K562 (cell line): ENCODE measurements at regions not wholly inside any gene's neighbourhood (a gene's known extent, or its start where the extent isn't known, plus 50 kb on each side); places are given as distances from the start of the nearest gene placed in this dataset.

Source experiments
- ATAC-seq: fragments of 200-7000 bp; cut with Tn5 transposase; 3 replicates; pipeline ENCODE4 v1.9.1; 2020; ENCODE audit warnings: moderate library complexity
- BruUV-seq: library from RNA; stranded (reverse); fragments of 400-500 nt; replicated peaks from 2 replicates; lab custom pipeline; 2021; lab: Mats Ljungman, UMichigan
- CTCF ChIA-PET: fragments of 300-600 bp; formaldehyde crosslinking; extraction: SDS; loops from one replicate; lab custom pipeline; 2021; ENCODE audit warnings: low intra/inter-chr PET ratio; lab: Yijun Ruan, JAX
- POLR2A ChIA-PET: fragments of 300-600, 350-650 bp; sonication (Branson Sonifier 250); formaldehyde crosslinking; extraction: SDS; loops from one replicate; lab custom pipeline; 2021; ENCODE audit warnings: antibody characterized with exemption, inconsistent platforms; lab: Yijun Ruan, JAX
- DNase-seq, 4 experiments: peaks; one replicate each; pipeline versions ENCODE4 v3.0.0 to v3.0.0-alpha.2; 2011 to 2018; ENCODE audit warnings: low spot score in 3 of 4, mixed read lengths in 3 of 4; ENCODE audit errors: extremely low read depth in 1 of 4
- FAIRE-seq: peaks from 2 replicates; lab custom pipeline; 2011; peaks lifted over from hg19 to GRCh38; lab: Jason Lieb, UNC
- H2AFZ ChIP-seq: 2 replicates; pipeline ENCODE4 v1.6.0; 2011; ENCODE audit warnings: low read depth, low read length, control low read depth, inconsistent platforms
- H3K27ac ChIP-seq: fragments of 200-600 bp; 3 replicates; pipeline ENCODE4 v1.8.0; 2011; ENCODE audit warnings: low read depth, mild to moderate bottlenecking, control low read depth, inconsistent platforms, low read length, moderate library complexity, mixed read lengths; ENCODE audit errors: extremely low read depth
- H3K27me3 ChIP-seq, 2 experiments: fragments of 300-600 bp in 1 of 2; 2 replicates in 1 of 2; 3 replicates in 1 of 2; pipeline versions ENCODE4 v1.6.0 to v1.8.0; 2011; ENCODE audit warnings: inconsistent platforms in 2 of 2, low read length in 2 of 2, mild to moderate bottlenecking in 1 of 2, mixed read lengths in 1 of 2, moderate library complexity in 1 of 2; ENCODE audit not compliant: control insufficient read depth in 2 of 2, insufficient read depth in 2 of 2
- H3K36me3 ChIP-seq: fragments of 300-600 bp; 3 replicates; pipeline ENCODE4 v1.8.0; 2011; ENCODE audit warnings: mild to moderate bottlenecking, low read length, inconsistent platforms; ENCODE audit not compliant: control insufficient read depth, insufficient read depth
- H3K4me1 ChIP-seq, 2 experiments: fragments of 200-600 bp in 1 of 2; replicated peaks in 1 of 2; 2 replicates in 1 of 2; 3 replicates in 1 of 2; pipeline versions ENCODE4 v1.5.1 to v1.8.0; 2011; ENCODE audit warnings: inconsistent platforms in 2 of 2, low read length in 2 of 2, mild to moderate bottlenecking in 1 of 2, mixed read lengths in 1 of 2, moderate library complexity in 1 of 2; ENCODE audit not compliant: control insufficient read depth in 2 of 2, insufficient read depth in 2 of 2
- H3K4me2 ChIP-seq: 2 replicates; pipeline ENCODE4 v1.6.1; 2011; ENCODE audit warnings: low read length, control low read depth, inconsistent platforms, mixed read lengths; ENCODE audit not compliant: insufficient read depth
- H3K4me3 ChIP-seq: fragments of 200-600 bp; sonication (generic), shearing (Covaris generic); 2 replicates; pipeline ENCODE4 v1.5.1; 2016; ENCODE audit warnings: control low read depth, inconsistent platforms
- H3K79me2 ChIP-seq: fragments of 200-600 bp; 3 replicates; pipeline ENCODE4 v1.8.0; 2011; ENCODE audit warnings: low read length, inconsistent platforms; ENCODE audit not compliant: control insufficient read depth, insufficient read depth
- H3K9ac ChIP-seq, 2 experiments: 2 replicates each; pipeline versions ENCODE4 v1.6.0 to v1.6.1; 2011; ENCODE audit warnings: low read depth in 2 of 2, low read length in 2 of 2, control low read depth in 1 of 2, inconsistent platforms in 1 of 2, mild to moderate bottlenecking in 1 of 2, mixed read lengths in 1 of 2; ENCODE audit not compliant: insufficient read depth in 1 of 2
- H3K9me1 ChIP-seq: one replicate; pipeline ENCODE4 v1.6.0; 2011; ENCODE audit warnings: inconsistent platforms, mild to moderate bottlenecking, low read length, moderate library complexity; ENCODE audit not compliant: control insufficient read depth, insufficient read depth
- H3K9me3 ChIP-seq: replicated peaks from 2 replicates; pipeline ENCODE4 v1.5.1; 2011; ENCODE audit warnings: low read depth, low read length, inconsistent platforms; ENCODE audit not compliant: control insufficient read depth, insufficient read depth
- H4K20me1 ChIP-seq: replicated peaks from 2 replicates; pipeline ENCODE4 v1.6.1; 2011; ENCODE audit warnings: low read length, inconsistent platforms, mixed read lengths; ENCODE audit not compliant: control insufficient read depth, insufficient read depth
- BRF1 ChIP-seq: IDR thresholded peaks from 3 replicates; pipeline ENCODE4 v1.6.1; 2011; ENCODE audit warnings: borderline replicate concordance, mild to moderate bottlenecking; ENCODE audit not compliant: insufficient read length; ENCODE audit errors: extremely low read depth
- CBFA2T2 ChIP-seq: fragments of 450-650 bp; conservative IDR thresholded peaks from 2 replicates; pipeline ENCODE4 v1.6.1; 2017; ENCODE audit warnings: mild to moderate bottlenecking
- CSDE1 ChIP-seq, 2 experiments: fragments of 450-650 bp; IDR thresholded peaks; 2 replicates each; pipeline ENCODE4 v1.6.1; 2016; ENCODE audit warnings: mild to moderate bottlenecking in 1 of 2
- ELF2 ChIP-seq: fragments of 250-450 bp; sonication (Bioruptor Pico); IDR thresholded peaks from 2 replicates; pipeline ENCODE4 v1.5.0; 2021; ENCODE audit warnings: mild to moderate bottlenecking
- ELK3 ChIP-seq: fragments of 450-650 bp; formaldehyde crosslinking; IDR thresholded peaks from 2 replicates; pipeline ENCODE4 v1.4.0; 2020; ENCODE audit warnings: mild to moderate bottlenecking
- EZH2 ChIP-seq: IDR thresholded peaks from 2 replicates; pipeline ENCODE4 v1.6.1; 2012; ENCODE audit warnings: low read depth, mild to moderate bottlenecking, inconsistent platforms, low read length, borderline replicate concordance
- GABPB1 ChIP-seq: sonication (generic); formaldehyde crosslinking; IDR thresholded peaks from 2 replicates; pipeline ENCODE4 v1.8.0; 2022; ENCODE audit warnings: mild to moderate bottlenecking, missing genetic modification reagents
- GTF2A2 ChIP-seq: IDR thresholded peaks from 2 replicates; pipeline ENCODE4 v1.6.1; 2016; ENCODE audit warnings: mild to moderate bottlenecking, missing genetic modification characterization, missing compliant biosample characterization
- HCFC1 ChIP-seq: IDR thresholded peaks from 2 replicates; pipeline ENCODE4 v1.6.1; 2012; ENCODE audit warnings: low read depth, low read length, improper control_type of control experiment
- IRF2 ChIP-seq: sonication (generic); formaldehyde crosslinking; IDR thresholded peaks from 2 replicates; pipeline ENCODE4 v1.8.1; 2022; ENCODE audit warnings: mild to moderate bottlenecking, missing genetic modification reagents
- L3MBTL2 ChIP-seq: fragments of 450-650 bp; IDR thresholded peaks from 2 replicates; pipeline ENCODE4 v1.6.1; 2016; ENCODE audit warnings: mild to moderate bottlenecking, moderate library complexity
- NR3C1 ChIP-seq: sonication (generic); formaldehyde crosslinking; IDR thresholded peaks from 2 replicates; pipeline ENCODE4 v1.8.1; 2022; ENCODE audit warnings: missing genetic modification reagents
- PML ChIP-seq: IDR thresholded peaks from 2 replicates; pipeline ENCODE4 v1.6.1; 2012; ENCODE audit warnings: low read length, inconsistent platforms
- TRIM28 ChIP-seq: fragments of 450-650 bp; IDR thresholded peaks from 2 replicates; pipeline ENCODE4 v1.6.1; 2017
- TSC22D4 ChIP-seq: fragments of 450-650 bp; IDR thresholded peaks from 2 replicates; pipeline ENCODE4 v1.6.1; 2016; ENCODE audit warnings: missing genetic modification characterization, missing biosample characterization, control low read depth
- ZBTB17 ChIP-seq: fragments of 450-650 bp; formaldehyde crosslinking; IDR thresholded peaks from 2 replicates; pipeline ENCODE4 v1.4.0; 2020; ENCODE audit warnings: mild to moderate bottlenecking
- ZKSCAN3 ChIP-seq: fragments of 250-450 bp; sonication (Bioruptor Pico); IDR thresholded peaks from 2 replicates; pipeline ENCODE4 v1.4.0; 2020
- WGBS: fragments of 100-300 bp; shearing (Covaris generic); methylation state at CpG from one replicate; pipeline ENCODE4 v1.1.6; 2016; ENCODE audit warnings: low coverage, mixed read lengths; ENCODE audit not compliant: insufficient coverage; ENCODE audit errors: missing lambda C conversion rate; 5-methylcytosine and 5-hydroxymethylcytosine counted together
- in situ Hi-C: fragments of 300-500 bp; cut with MboI; formaldehyde crosslinking; loops from 4 replicates; pipeline ENCODE4 v1.15.0; 2018; ENCODE audit warnings: inconsistent platforms, mixed read lengths
- intact Hi-C: fragments of 100-400 bp; cut with micrococcal nuclease; formaldehyde crosslinking; loops from 2 replicates; pipeline ENCODE4 v1.14.2; 2022
- TF ChIP-seq, protein P1 (sequence below): sonication (generic); formaldehyde crosslinking; IDR thresholded peaks from 2 replicates; pipeline ENCODE4 v1.8.0; 2022; ENCODE audit warnings: mild to moderate bottlenecking, low read depth, missing genetic modification reagents
- TF ChIP-seq, protein P2 (sequence below): fragments of 450-650 bp; formaldehyde crosslinking; IDR thresholded peaks from 2 replicates; pipeline ENCODE4 v1.4.0; 2022; ENCODE audit warnings: missing genetic modification characterization
- TF ChIP-seq, protein P3 (sequence below): fragments of 450-650 bp; IDR thresholded peaks from 2 replicates; pipeline ENCODE4 v1.6.1; 2016; ENCODE audit warnings: mild to moderate bottlenecking

- H3K9ac ChIP-seq = no peak overlapping the region
Observed at GRCh38 chr6:97411610-97412009, 128.6 kb upstream of the MMS22L start.

GRCh38 chr6:97412511-97412910, 129.5 kb upstream of the MMS22L start:
- intact Hi-C loops (no loop called here), in situ Hi-C loops (no loop called here)
- Histone ChIP-seq H3K79me2 (no peaks in the 10 kb centered on the region), H3K4me2 (no peak overlapping the region), H3K4me3 (no peak overlapping the region), H3K27ac (no peak overlapping the region), H3K27me3 (no peaks in the 10 kb centered on the region), H2AFZ (no peak overlapping the region), H3K4me1 (no peaks in the 10 kb centered on the region), H4K20me1 (no peaks in the 10 kb centered on the region), H3K9ac (no peak overlapping the region), H3K36me3 (no peaks in the 10 kb centered on the region), H3K9me3 (no peaks in the 10 kb centered on the region), H3K9me1 (no peaks in the 10 kb centered on the region)
- ChIA-PET CTCF (no interaction called here), POLR2A (no interaction called here)
- WGBS = 0% methylated on average over 1 of the region's 1 CpG
- DNase-seq = no peak
- no TSS peak for BruUV-seq
- no peak for FAIRE-seq
- ATAC-seq = no peak
- TF ChIP-seq ELK3 (CRISPR knock-in tag) = no peak
- no peak for TF ChIP-seq CSDE1 (IDR thresholded peaks at IDR 0.05)
- no peak for TF ChIP-seq IRF2 (CRISPR knock-in tag)
- TF ChIP-seq, protein P1, sequence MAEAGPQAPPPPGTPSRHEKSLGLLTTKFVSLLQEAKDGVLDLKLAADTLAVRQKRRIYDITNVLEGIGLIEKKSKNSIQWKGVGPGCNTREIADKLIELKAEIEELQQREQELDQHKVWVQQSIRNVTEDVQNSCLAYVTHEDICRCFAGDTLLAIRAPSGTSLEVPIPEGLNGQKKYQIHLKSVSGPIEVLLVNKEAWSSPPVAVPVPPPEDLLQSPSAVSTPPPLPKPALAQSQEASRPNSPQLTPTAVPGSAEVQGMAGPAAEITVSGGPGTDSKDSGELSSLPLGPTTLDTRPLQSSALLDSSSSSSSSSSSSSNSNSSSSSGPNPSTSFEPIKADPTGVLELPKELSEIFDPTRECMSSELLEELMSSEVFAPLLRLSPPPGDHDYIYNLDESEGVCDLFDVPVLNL = no peak
- TF ChIP-seq, protein P2, sequence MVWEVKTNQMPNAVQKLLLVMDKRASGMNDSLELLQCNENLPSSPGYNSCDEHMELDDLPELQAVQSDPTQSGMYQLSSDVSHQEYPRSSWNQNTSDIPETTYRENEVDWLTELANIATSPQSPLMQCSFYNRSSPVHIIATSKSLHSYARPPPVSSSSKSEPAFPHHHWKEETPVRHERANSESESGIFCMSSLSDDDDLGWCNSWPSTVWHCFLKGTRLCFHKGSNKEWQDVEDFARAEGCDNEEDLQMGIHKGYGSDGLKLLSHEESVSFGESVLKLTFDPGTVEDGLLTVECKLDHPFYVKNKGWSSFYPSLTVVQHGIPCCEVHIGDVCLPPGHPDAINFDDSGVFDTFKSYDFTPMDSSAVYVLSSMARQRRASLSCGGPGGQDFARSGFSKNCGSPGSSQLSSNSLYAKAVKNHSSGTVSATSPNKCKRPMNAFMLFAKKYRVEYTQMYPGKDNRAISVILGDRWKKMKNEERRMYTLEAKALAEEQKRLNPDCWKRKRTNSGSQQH (CRISPR knock-in tag) = no peak
- no peak for TF ChIP-seq ELF2
- TF ChIP-seq, protein P3, sequence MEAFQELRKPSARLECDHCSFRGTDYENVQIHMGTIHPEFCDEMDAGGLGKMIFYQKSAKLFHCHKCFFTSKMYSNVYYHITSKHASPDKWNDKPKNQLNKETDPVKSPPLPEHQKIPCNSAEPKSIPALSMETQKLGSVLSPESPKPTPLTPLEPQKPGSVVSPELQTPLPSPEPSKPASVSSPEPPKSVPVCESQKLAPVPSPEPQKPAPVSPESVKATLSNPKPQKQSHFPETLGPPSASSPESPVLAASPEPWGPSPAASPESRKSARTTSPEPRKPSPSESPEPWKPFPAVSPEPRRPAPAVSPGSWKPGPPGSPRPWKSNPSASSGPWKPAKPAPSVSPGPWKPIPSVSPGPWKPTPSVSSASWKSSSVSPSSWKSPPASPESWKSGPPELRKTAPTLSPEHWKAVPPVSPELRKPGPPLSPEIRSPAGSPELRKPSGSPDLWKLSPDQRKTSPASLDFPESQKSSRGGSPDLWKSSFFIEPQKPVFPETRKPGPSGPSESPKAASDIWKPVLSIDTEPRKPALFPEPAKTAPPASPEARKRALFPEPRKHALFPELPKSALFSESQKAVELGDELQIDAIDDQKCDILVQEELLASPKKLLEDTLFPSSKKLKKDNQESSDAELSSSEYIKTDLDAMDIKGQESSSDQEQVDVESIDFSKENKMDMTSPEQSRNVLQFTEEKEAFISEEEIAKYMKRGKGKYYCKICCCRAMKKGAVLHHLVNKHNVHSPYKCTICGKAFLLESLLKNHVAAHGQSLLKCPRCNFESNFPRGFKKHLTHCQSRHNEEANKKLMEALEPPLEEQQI = no peak
- TF ChIP-seq ZKSCAN3 (CRISPR knock-in tag) = no peak

More at GRCh38 chr6:97411610-97412009, 128.6 kb upstream of the MMS22L start:
- no peak overlapping the region for H2AFZ ChIP-seq
- TF ChIP-seq TSC22D4 (tag) = no peak
- TF ChIP-seq NR3C1 = no peak
- no peak for TF ChIP-seq GTF2A2 (tag)
- TF ChIP-seq CBFA2T2 = no peak
- TF ChIP-seq GABPB1 = no peak
- TF ChIP-seq PML = no peak
- TF ChIP-seq EZH2 = no peak
- TF ChIP-seq TRIM28 = no peak
- TF ChIP-seq L3MBTL2 = no peak
- no peak for TF ChIP-seq BRF1
- TF ChIP-seq HCFC1 = no peak
- no peak for TF ChIP-seq ZBTB17 (CRISPR knock-in tag)
- TF ChIP-seq, all 486 proteins: peak for 0
- H4K20me1 ChIP-seq = no peaks in the 10 kb centered on the region
- H3K4me1 ChIP-seq = no peaks in the 10 kb centered on the region
- 0% methylated on average over 2 of the region's 2 CpGs for WGBS
- no peaks in the 10 kb centered on the region for H3K36me3 ChIP-seq
- no peak for DNase-seq
- FAIRE-seq = no peak
- H3K9me1 ChIP-seq = no peaks in the 10 kb centered on the region
- CTCF ChIA-PET = no interaction called here
- no peaks in the 10 kb centered on the region for H3K27me3 ChIP-seq
- POLR2A ChIA-PET = no interaction called here
- no peak overlapping the region for H3K4me2 ChIP-seq
- no peak for ATAC-seq
- no TSS peak for BruUV-seq
- H3K4me3 ChIP-seq = no peak overlapping the region
- intact Hi-C loops = no loop called here
- H3K27ac ChIP-seq = no peak overlapping the region
- in situ Hi-C loops = no loop called here
- H3K79me2 ChIP-seq = no peaks in the 10 kb centered on the region
- H3K9me3 ChIP-seq = no peaks in the 10 kb centered on the region
